AG04450 (cell line): ENCODE measurements at regions not wholly inside any gene's neighbourhood (a gene's known extent, or its start where the extent isn't known, plus 50 kb on each side); places are given as distances from the start of the nearest gene placed in this dataset.

Experiments used
- CTCF ChIA-PET: fragments of 300-600, 350-600 bp; formaldehyde crosslinking; extraction: SDS; loops from one replicate; lab custom pipeline; 2022; ENCODE audit warnings: antibody characterized with exemption, inconsistent platforms; lab: Charles Lee
- POLR2A ChIA-PET: fragments of 350-600 bp; formaldehyde crosslinking; extraction: SDS; loops from one replicate; lab custom pipeline; 2021; ENCODE audit warnings: antibody characterized with exemption, inconsistent platforms; lab: Yijun Ruan, JAX
- DNase-seq: peaks from one replicate; pipeline ENCODE4 v3.0.0-alpha.2; 2011; ENCODE audit warnings: low read depth, low spot score
- H3K27ac ChIP-seq: one replicate; pipeline ENCODE4 v1.5.1; 2012; ENCODE audit warnings: low read depth, low read length, control low read depth
- H3K27me3 ChIP-seq: one replicate; pipeline ENCODE4 v1.6.0; 2012; ENCODE audit warnings: low read length; ENCODE audit not compliant: control insufficient read depth, insufficient read depth
- H3K4me3 ChIP-seq: 2 replicates; pipeline ENCODE4 v1.5.1; 2011; ENCODE audit warnings: mild to moderate bottlenecking, low read depth, low read length, control low read depth
- H3K9me3 ChIP-seq: 2 replicates; pipeline ENCODE4 v1.5.1; 2012; ENCODE audit warnings: low read length; ENCODE audit not compliant: control insufficient read depth, insufficient read depth
- TF ChIP-seq, protein P1 (sequence below): IDR thresholded peaks from 2 replicates; pipeline ENCODE4 v1.5.1; 2011; ENCODE audit warnings: low read depth, low read length, control low read depth, inconsistent platforms

DNA sequence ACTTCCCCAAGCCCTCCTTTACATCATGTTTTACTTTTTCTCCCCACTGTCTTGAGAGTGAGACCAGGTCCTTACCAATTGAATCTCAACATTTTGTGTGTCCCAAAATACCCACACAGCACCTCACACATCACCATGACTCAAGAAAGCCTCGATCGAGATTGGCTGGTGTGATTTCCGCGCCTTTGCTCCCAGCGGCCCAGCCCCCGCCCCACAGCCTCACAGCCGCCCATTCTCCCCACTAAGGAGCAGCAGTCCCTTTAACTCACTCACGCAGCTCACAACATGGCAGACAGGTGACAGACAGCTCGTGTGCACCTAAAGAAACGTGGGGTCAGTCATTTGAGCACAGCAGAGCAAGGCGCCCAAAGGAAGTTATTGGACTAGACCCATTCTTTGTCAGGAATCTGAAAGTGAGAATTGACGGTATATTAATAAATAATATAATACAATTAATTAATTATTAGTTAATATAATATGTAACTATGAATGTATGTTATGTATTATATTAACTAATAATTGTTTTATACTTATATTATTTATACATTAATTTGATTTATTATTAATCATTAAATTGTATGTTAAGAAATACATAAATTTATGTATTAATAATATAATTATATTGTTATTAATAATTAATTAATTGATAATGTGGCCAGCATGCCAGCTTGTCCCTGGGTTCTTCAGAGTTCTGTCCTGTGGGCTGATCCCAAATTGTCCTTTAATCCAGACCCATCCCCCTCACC is 204.9 kb upstream of the RNF32 start:
- Histone ChIP-seq H3K27me3 (no peaks in the 10 kb centered on the region), H3K4me3 (no peak overlapping the region), H3K9me3 (peaks cover 49% of the 10 kb centered on the region), H3K27ac (no peak overlapping the region)
- ChIA-PET CTCF (no interaction called here), POLR2A (no interaction called here)
- DNase-seq, result no peak
- TF ChIP-seq, protein P1, sequence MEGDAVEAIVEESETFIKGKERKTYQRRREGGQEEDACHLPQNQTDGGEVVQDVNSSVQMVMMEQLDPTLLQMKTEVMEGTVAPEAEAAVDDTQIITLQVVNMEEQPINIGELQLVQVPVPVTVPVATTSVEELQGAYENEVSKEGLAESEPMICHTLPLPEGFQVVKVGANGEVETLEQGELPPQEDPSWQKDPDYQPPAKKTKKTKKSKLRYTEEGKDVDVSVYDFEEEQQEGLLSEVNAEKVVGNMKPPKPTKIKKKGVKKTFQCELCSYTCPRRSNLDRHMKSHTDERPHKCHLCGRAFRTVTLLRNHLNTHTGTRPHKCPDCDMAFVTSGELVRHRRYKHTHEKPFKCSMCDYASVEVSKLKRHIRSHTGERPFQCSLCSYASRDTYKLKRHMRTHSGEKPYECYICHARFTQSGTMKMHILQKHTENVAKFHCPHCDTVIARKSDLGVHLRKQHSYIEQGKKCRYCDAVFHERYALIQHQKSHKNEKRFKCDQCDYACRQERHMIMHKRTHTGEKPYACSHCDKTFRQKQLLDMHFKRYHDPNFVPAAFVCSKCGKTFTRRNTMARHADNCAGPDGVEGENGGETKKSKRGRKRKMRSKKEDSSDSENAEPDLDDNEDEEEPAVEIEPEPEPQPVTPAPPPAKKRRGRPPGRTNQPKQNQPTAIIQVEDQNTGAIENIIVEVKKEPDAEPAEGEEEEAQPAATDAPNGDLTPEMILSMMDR, result no peak

DNA sequence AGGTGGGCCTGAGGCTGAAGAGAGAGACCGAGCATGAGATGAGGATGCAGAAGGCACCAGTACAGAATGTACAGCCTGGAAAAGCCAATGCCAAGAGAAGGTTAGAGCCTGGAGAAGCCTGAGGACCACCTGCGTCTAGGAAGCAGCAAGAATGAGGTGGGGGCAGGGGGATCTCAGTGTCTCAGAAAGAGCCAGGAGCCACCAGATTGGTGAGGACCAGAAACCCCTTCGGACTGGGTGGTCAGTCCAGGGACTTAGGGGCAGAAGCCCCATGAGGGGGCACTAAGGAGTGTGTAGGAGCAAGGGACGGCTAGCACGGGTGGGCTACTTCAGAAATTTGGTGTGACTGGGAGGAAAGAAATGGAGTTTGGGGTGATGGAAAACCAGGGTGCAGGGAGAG is 205.9 kb upstream of the RNF32 start:
- H3K4me3 ChIP-seq, result no peak overlapping the region
- DNase-seq, result no peak
- H3K9me3 ChIP-seq, result peaks cover 45% of the 10 kb centered on the region
- TF ChIP-seq, protein P1, result no peak
- H3K27ac ChIP-seq, result no peak overlapping the region
- POLR2A ChIA-PET, result no interaction called here
- CTCF ChIA-PET, result no interaction called here
- H3K27me3 ChIP-seq, result no peaks in the 10 kb centered on the region

DNA sequence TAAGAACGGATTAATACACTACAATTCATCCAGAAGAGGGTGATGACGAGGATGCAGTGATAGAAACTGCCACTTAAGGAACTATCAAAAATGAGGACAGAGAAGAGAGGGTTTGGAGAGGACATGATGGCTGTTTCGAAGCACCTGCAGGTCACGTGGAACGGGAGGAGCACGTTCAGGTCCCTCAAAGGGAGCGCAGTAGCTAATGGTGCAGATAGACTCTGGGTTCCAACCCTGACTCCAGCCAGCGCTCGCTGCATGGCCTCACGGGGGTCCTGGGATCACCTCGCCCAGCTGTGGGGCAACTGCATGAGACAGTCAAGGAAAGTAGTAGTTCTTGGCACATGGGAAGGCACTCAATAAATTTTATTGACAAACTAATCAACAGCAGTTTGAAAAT is 208.6 kb upstream of the RNF32 start:
- DNase-seq, result no peak
- POLR2A ChIA-PET, result no interaction called here
- CTCF ChIA-PET, result no interaction called here
- H3K9me3 ChIP-seq, result peaks cover 40% of the 10 kb centered on the region
- no peak overlapping the region for H3K4me3 ChIP-seq
- H3K27ac ChIP-seq, result no peak overlapping the region
- no peaks in the 10 kb centered on the region for H3K27me3 ChIP-seq
- TF ChIP-seq, protein P1, result no peak

DNA sequence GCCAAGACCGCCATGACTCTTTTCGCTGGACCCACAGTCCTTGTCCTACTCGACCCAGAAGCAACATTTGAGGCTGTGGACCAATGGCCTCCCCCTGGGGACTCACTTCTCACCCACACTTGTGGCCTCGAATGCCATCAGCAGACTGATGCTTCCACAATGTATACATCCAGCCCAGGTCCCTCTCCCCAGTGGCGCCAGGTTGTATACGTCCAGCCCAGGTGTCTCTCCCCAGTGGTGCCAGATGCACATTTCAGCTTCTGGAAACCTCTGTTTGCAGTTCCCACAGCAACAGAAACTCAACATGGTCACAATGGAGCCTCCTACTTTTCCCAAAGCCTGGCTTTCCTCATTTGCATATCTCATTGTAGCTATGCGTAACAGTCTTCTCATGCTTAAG is 210.5 kb upstream of the RNF32 start:
- H3K27me3 ChIP-seq, result no peaks in the 10 kb centered on the region
- no peak for DNase-seq
- H3K4me3 ChIP-seq, result no peak overlapping the region
- ChIA-PET POLR2A (no interaction called here), CTCF (no interaction called here)
- H3K27ac ChIP-seq, result no peak overlapping the region
- H3K9me3 ChIP-seq, result peaks cover 30% of the 10 kb centered on the region
- TF ChIP-seq, protein P1, result no peak

DNA sequence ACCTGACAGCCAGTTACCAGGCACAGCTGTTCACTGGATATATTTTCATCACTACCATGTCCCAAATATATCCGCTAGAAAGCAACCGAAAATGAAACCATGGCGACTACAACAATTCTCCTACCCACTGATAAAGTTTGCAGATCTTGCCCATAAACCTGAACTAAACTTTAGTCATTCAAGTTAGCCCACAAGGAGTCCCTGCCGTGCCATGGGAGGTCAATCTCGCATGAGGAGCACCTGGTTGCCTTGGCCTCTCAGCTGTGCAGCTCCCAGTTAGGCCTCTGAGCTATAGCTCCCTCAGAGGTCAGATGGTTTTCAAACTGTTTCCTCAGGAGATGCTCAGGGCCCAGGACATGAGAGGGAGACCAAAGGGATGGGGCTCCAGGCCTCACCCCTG is 211.1 kb upstream of the RNF32 start:
- H3K4me3 ChIP-seq, result no peak overlapping the region
- POLR2A ChIA-PET, result no interaction called here
- H3K27me3 ChIP-seq, result no peaks in the 10 kb centered on the region
- no peak for DNase-seq
- peaks cover 24% of the 10 kb centered on the region for H3K9me3 ChIP-seq
- CTCF ChIA-PET, result no interaction called here
- TF ChIP-seq, protein P1, result no peak
- no peak overlapping the region for H3K27ac ChIP-seq
